KMS-11 (cell line): ENCODE measurements at regions not wholly inside any gene's neighbourhood (a gene's known extent, or its start where the extent isn't known, plus 50 kb on each side); places are given as distances from the start of the nearest gene placed in this dataset.

Source experiments
- H2AFZ ChIP-seq: fragments of 200-600 bp; sonication (generic); 2 replicates; pipeline ENCODE4 v1.6.1; 2016; ENCODE audit warnings: antibody characterized with exemption, mixed run types, low read depth
- H3K27ac ChIP-seq: fragments of 200-600 bp; sonication (generic); 2 replicates; pipeline ENCODE4 v1.6.1; 2016; ENCODE audit warnings: mild to moderate bottlenecking, mixed run types
- H3K27me3 ChIP-seq: fragments of 200-600 bp; sonication (generic); 2 replicates; pipeline ENCODE4 v1.6.1; 2017; ENCODE audit warnings: mild to moderate bottlenecking, low read depth, mixed run types, moderate library complexity; ENCODE audit not compliant: insufficient read depth
- H3K36me3 ChIP-seq: fragments of 200-600 bp; sonication (generic); 2 replicates; pipeline ENCODE4 v1.6.1; 2017; ENCODE audit warnings: mild to moderate bottlenecking, mixed run types; ENCODE audit not compliant: insufficient read depth
- H3K4me1 ChIP-seq: fragments of 200-600 bp; sonication (generic); 2 replicates; pipeline ENCODE4 v1.6.1; 2016; ENCODE audit warnings: mild to moderate bottlenecking, low read depth, mixed run types; ENCODE audit not compliant: poor library complexity, severe bottlenecking
- H3K4me2 ChIP-seq: fragments of 200-600 bp; sonication (generic); 2 replicates; pipeline ENCODE4 v1.7.0; 2016; ENCODE audit warnings: mild to moderate bottlenecking, mixed run types
- H3K4me3 ChIP-seq: fragments of 200-600 bp; sonication (generic); IDR thresholded peaks from 2 replicates; pipeline ENCODE4 v1.6.1; 2017; ENCODE audit warnings: low read depth, low read length, mixed read lengths; ENCODE audit not compliant: insufficient read depth
- H3K79me2 ChIP-seq: fragments of 200-600 bp; sonication (generic); 2 replicates; pipeline ENCODE4 v1.6.1; 2016; ENCODE audit warnings: low read depth, mixed run types; ENCODE audit not compliant: insufficient read depth
- H3K9ac ChIP-seq: fragments of 200-600 bp; sonication (generic); 2 replicates; pipeline ENCODE4 v1.6.1; 2016; ENCODE audit warnings: mild to moderate bottlenecking, mixed run types
- H4K20me1 ChIP-seq: fragments of 200-600 bp; sonication (generic); 2 replicates; pipeline ENCODE4 v1.6.1; 2016; ENCODE audit warnings: mild to moderate bottlenecking, mixed run types; ENCODE audit not compliant: insufficient read depth
- TF ChIP-seq, protein P1 (sequence below): fragments of 200-600 bp; sonication (generic); conservative IDR thresholded peaks from 2 replicates; pipeline ENCODE4 v1.6.1; 2017; ENCODE audit warnings: low read depth, mild to moderate bottlenecking, antibody characterized with exemption, low read length, moderate library complexity, mixed read lengths

DNA sequence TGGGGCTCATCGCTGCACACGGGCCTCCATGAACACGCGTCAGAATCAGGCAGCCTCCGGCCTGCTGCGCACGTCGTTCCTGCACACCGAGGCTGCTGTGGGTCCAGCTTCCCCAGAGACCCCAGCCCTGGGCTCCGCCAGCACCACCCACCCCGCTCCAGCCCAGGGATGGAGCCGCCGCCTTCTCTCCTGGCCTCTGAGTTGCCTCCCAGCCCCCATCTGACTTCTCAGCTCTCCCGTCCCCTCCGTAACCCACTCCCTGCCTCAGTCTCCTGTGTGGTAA is 253.9 kb upstream of the SFSWAP start:
- H3K27ac ChIP-seq: no peak overlapping the region
- H3K79me2 ChIP-seq: no peaks in the 10 kb centered on the region
- H3K36me3 ChIP-seq: no peaks in the 10 kb centered on the region
- H3K9ac ChIP-seq: no peak overlapping the region
- no peak overlapping the region for H3K4me2 ChIP-seq
- no peaks in the 10 kb centered on the region for H3K27me3 ChIP-seq
- H4K20me1 ChIP-seq: no peaks in the 10 kb centered on the region
- H3K4me3 ChIP-seq: no peak overlapping the region
- TF ChIP-seq, protein P1, sequence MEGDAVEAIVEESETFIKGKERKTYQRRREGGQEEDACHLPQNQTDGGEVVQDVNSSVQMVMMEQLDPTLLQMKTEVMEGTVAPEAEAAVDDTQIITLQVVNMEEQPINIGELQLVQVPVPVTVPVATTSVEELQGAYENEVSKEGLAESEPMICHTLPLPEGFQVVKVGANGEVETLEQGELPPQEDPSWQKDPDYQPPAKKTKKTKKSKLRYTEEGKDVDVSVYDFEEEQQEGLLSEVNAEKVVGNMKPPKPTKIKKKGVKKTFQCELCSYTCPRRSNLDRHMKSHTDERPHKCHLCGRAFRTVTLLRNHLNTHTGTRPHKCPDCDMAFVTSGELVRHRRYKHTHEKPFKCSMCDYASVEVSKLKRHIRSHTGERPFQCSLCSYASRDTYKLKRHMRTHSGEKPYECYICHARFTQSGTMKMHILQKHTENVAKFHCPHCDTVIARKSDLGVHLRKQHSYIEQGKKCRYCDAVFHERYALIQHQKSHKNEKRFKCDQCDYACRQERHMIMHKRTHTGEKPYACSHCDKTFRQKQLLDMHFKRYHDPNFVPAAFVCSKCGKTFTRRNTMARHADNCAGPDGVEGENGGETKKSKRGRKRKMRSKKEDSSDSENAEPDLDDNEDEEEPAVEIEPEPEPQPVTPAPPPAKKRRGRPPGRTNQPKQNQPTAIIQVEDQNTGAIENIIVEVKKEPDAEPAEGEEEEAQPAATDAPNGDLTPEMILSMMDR: no peak
- H2AFZ ChIP-seq: no peak overlapping the region
- no peaks in the 10 kb centered on the region for H3K4me1 ChIP-seq

DNA sequence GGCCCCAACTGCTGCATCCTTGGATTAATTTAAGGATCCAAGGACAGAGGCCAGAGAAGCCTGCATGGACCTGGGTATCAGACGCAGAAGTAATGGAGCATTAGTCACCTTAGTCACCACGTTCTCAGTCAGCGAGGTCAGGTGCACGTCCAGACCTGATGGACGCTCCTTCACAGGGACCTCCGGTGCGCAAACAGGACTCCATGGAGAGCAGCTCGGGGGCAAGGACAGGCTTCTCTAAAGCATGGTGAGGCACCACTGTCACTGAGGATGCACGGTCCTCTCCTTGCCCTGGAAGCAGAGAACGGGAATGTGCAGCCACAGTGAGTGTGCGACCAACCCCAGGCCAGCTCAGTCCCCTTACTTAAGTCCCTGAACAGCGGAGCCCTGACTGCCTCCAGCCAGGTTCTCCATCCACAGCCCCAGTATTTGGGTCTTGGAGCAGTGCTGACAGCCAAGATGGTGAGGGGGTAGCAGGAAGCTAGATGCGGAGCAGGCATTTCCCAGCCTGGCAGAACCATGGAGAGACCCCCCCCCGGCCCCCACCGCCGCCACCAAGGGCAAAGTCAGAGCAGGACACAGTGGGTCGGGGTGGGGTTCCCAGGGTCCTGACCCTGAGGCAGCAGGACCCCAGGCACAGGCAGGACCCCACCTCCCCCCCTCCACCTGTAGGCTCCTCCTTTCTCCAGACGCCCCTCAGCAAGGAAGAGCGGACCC is 253.4 kb upstream of the SFSWAP start:
- Histone ChIP-seq H3K4me3 (no peak overlapping the region), H2AFZ (no peak overlapping the region), H4K20me1 (no peaks in the 10 kb centered on the region), H3K4me2 (no peak overlapping the region), H3K36me3 (no peaks in the 10 kb centered on the region), H3K4me1 (no peaks in the 10 kb centered on the region), H3K79me2 (no peaks in the 10 kb centered on the region), H3K27ac (no peak overlapping the region), H3K9ac (no peak overlapping the region), H3K27me3 (no peaks in the 10 kb centered on the region)
- TF ChIP-seq, protein P1: no peak

DNA sequence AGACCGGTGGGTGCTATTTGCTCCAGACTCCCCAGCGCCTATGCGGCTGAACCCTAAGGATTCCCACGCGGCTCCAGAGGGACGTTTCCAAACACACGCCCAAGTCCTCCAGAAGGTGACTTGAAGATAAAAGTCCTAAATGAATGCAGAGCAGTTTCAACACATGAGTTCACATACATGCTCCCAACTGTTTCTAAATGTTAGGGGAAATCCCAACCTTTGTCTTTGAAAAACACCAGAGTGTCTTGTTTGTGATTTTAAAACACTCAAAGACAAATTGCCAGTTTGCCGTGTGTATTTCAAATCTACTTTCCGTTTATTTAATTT is 252.9 kb upstream of the SFSWAP start:
- H3K4me1 ChIP-seq: no peaks in the 10 kb centered on the region
- no peak overlapping the region for H3K4me3 ChIP-seq
- TF ChIP-seq, protein P1: no peak
- H3K27ac ChIP-seq: no peak overlapping the region
- no peaks in the 10 kb centered on the region for H3K79me2 ChIP-seq
- no peak overlapping the region for H2AFZ ChIP-seq
- H4K20me1 ChIP-seq: no peaks in the 10 kb centered on the region
- no peaks in the 10 kb centered on the region for H3K27me3 ChIP-seq
- no peak overlapping the region for H3K9ac ChIP-seq
- no peak overlapping the region for H3K4me2 ChIP-seq
- no peaks in the 10 kb centered on the region for H3K36me3 ChIP-seq

DNA sequence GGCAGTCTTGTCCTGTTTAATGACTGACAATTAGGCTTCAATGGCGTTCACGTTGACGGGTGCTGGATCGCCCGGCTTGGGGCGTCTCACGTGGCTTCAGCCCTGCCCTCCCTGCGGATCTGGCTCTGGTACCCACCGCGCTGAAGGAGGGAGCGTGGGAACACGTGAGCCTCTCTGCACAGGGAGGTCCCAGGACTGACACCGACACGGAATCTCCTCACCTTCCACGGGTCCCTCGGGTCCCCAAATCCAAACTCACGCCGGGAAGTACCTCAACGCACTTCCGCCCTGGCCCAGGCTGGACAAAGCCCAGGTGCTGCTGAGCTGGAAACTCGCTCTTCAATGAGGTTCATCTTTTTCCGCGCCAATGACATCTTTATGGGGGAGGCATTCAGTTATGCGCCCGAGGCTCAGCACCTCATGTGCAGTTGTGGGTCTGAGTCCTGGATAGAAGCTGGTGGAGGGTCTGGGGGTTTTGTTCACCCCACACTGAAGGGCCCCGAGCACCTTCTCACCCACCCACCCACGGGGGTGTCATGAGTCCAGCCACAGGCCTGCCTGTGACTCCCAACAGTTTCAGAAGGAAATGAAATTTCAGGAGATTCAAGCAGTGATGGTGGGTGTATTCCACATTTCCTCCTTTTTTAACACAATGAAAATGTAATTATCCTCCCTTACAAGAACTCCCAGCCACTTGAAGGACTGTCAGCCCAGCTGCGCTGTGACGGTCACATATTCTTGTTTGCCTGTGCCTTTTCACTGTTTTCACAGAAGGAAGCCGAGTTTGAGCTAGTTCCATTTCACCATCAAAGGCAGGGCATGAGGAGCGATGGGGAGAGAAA is 251.7 kb upstream of the SFSWAP start:
- H4K20me1 ChIP-seq: no peaks in the 10 kb centered on the region
- H3K27me3 ChIP-seq: no peaks in the 10 kb centered on the region
- H3K79me2 ChIP-seq: no peaks in the 10 kb centered on the region
- TF ChIP-seq, protein P1: no peak
- no peak overlapping the region for H3K27ac ChIP-seq
- no peak overlapping the region for H3K4me3 ChIP-seq
- no peaks in the 10 kb centered on the region for H3K36me3 ChIP-seq
- H3K9ac ChIP-seq: no peak overlapping the region
- no peak overlapping the region for H2AFZ ChIP-seq
- no peak overlapping the region for H3K4me2 ChIP-seq
- no peaks in the 10 kb centered on the region for H3K4me1 ChIP-seq
